HL-60 (cell line): ENCODE measurements at regions not wholly inside any gene's neighbourhood (a gene's known extent, or its start where the extent isn't known, plus 50 kb on each side); places are given as distances from the start of the nearest gene placed in this dataset.

Experiments used
- DNase-seq, 2 experiments: peaks; one replicate each; pipeline ENCODE4 v3.0.0-alpha.2; 2010 to 2020; ENCODE audit warnings: low read depth in 1 of 2, low spot score in 1 of 2
- H3K27ac ChIP-seq: fragments of 250-450 bp; sonication (Bioruptor Pico); replicated peaks from 2 replicates; pipeline ENCODE4 v1.5.1; 2020; ENCODE audit warnings: mild to moderate bottlenecking, moderate library complexity
- H3K27me3 ChIP-seq: fragments of 250-450 bp; sonication (Bioruptor Pico); 2 replicates; pipeline ENCODE4 v1.5.1; 2021; ENCODE audit warnings: mild to moderate bottlenecking, moderate library complexity; ENCODE audit not compliant: insufficient read depth, poor library complexity, severe bottlenecking
- H3K4me3 ChIP-seq: replicated peaks from 2 replicates; pipeline ENCODE4 v1.5.1; 2011; ENCODE audit warnings: mild to moderate bottlenecking, control low read depth, low read length; ENCODE audit not compliant: insufficient read depth
- CTCF ChIP-seq: IDR thresholded peaks from one replicate; pipeline ENCODE4 v1.5.1; 2011; ENCODE audit warnings: low read length, control low read depth, inconsistent platforms; ENCODE audit not compliant: insufficient read depth
- GABPA ChIP-seq: IDR thresholded peaks from 2 replicates; pipeline ENCODE4 v1.6.1; 2012; ENCODE audit warnings: low read depth
- POLR2AphosphoS5 ChIP-seq: IDR thresholded peaks from 2 replicates; pipeline ENCODE4 v1.6.1; 2012; ENCODE audit warnings: low read depth
- REST ChIP-seq: IDR thresholded peaks from 2 replicates; pipeline ENCODE4 v1.6.1; 2012; ENCODE audit warnings: low read depth; ENCODE audit not compliant: insufficient replicate concordance
- SPI1 ChIP-seq: IDR thresholded peaks from 2 replicates; pipeline ENCODE4 v1.6.1; 2012; ENCODE audit warnings: low read depth, mild to moderate bottlenecking, borderline replicate concordance

- no peak for TF ChIP-seq GABPA
- no peak for TF ChIP-seq REST
- TF ChIP-seq POLR2AphosphoS5, result no peak
- TF ChIP-seq CTCF, result no peak
- no peak for TF ChIP-seq SPI1
- Histone ChIP-seq H3K27ac (no peak overlapping the region), H3K4me3 (no peak overlapping the region), H3K27me3 (no peaks in the 10 kb centered on the region)
- no peak for DNase-seq
Observed at GRCh38 chrX:22740836-22741235, 258.9 kb upstream of the DDX53 start.

- H3K27ac ChIP-seq, result no peak overlapping the region
- TF ChIP-seq SPI1 (no peak), REST (no peak), POLR2AphosphoS5 (no peak), CTCF (no peak), GABPA (no peak)
- no peak overlapping the region for H3K4me3 ChIP-seq
- H3K27me3 ChIP-seq, result no peaks in the 10 kb centered on the region
- DNase-seq, result no peak
Observed at GRCh38 chrX:22742174-22742573, 257.6 kb upstream of the DDX53 start.

GRCh38 chrX:22746081-22746480 is 253.7 kb upstream of the DDX53 start:
- no peak for DNase-seq
- Histone ChIP-seq H3K27me3 (no peaks in the 10 kb centered on the region), H3K4me3 (no peak overlapping the region), H3K27ac (no peak overlapping the region)
- TF ChIP-seq GABPA (no peak), POLR2AphosphoS5 (no peak), REST (no peak), CTCF (no peak), SPI1 (no peak)
